C4-2B (cell line): ENCODE measurements at regions not wholly inside any gene's neighbourhood (a gene's known extent, or its start where the extent isn't known, plus 50 kb on each side); places are given as distances from the start of the nearest gene placed in this dataset.

Experiments
- H3K27ac ChIP-seq: fragments of 450-650 bp; 2 replicates; pipeline ENCODE4 v1.5.1; 2017
- CTCF ChIP-seq: fragments of 450-650 bp; conservative IDR thresholded peaks from 2 replicates; pipeline ENCODE4 v1.5.1; 2017; ENCODE audit warnings: mild to moderate bottlenecking
- ZFX ChIP-seq: fragments of 450-650 bp; IDR thresholded peaks from 2 replicates; pipeline ENCODE4 v1.6.1; 2017

DNA sequence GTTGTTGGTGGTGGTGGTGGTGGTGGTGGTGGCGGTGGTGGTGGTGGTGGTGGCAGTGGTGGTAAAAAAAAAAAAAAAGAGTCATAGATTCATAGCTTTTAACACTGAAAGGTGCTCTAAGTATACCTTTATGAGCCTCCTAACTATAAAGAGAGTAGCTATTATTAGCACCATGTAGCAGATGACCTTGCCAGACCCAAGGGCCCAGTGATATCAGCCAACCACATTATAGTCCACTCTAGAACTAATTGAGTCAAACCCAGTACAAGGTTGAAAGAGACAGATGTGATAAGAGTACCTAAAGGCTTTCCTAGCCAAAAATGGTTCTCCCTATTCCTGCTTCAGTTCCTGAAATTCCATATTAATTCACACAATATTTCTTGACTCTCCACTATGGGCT is 245.3 kb downstream of the HACE1 start:
- TF ChIP-seq CTCF = no peak
- no peak for TF ChIP-seq ZFX
- no peak overlapping the region for H3K27ac ChIP-seq

GRCh38 chr6:104613416-104614001 is 246.2 kb downstream of the HACE1 start:
- TF ChIP-seq ZFX (no peak), CTCF (no peak)
- H3K27ac ChIP-seq = no peak overlapping the region

GRCh38 chr6:104612541-104612940 is 247.2 kb downstream of the HACE1 start:
- TF ChIP-seq ZFX (no peak), CTCF (no peak)

DNA sequence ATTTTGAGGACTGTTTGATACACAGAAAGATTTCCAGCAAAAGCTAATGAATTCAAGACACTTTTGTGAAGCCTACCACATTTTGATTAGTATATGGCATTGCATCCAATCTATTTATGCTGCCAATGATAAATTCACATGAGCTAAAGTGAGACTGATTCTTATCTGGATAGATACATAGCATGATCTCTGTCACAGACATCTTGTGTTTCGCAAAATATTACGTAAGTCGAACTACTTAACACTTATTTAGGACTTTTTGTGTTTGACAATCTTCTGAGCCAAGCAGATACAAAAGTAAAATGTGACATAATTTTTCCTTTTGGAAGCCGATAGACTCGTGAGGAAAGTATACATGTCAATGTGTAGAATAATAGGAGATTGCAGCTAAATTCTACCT is 251.6 kb downstream of the HACE1 start:
- no peak overlapping the region for H3K27ac ChIP-seq

More at GRCh38 chr6:104612541-104612940, 247.2 kb downstream of the HACE1 start:
- H3K27ac ChIP-seq = no peak overlapping the region

GRCh38 chr6:104607501-104607900 is 252.2 kb downstream of the HACE1 start:
- no peak overlapping the region for H3K27ac ChIP-seq
- no peak for TF ChIP-seq ZFX
- TF ChIP-seq CTCF = no peak

More for the DNA sequence above, 251.6 kb downstream of the HACE1 start:
- no peak for TF ChIP-seq CTCF
- TF ChIP-seq ZFX = no peak

- H3K27ac ChIP-seq = no peak overlapping the region
- no peak for TF ChIP-seq ZFX
- TF ChIP-seq CTCF = no peak
Observed at GRCh38 chr6:104606361-104606760, 253.4 kb downstream of the HACE1 start.

- H3K27ac ChIP-seq = no peak overlapping the region
- TF ChIP-seq ZFX = no peak
- no peak for TF ChIP-seq CTCF
Observed at GRCh38 chr6:104604685-104605084, 255.0 kb downstream of the HACE1 start.
